ENCODE measurements at regions not wholly inside any gene's neighbourhood (a gene's known extent, or its start where the extent isn't known, plus 50 kb on each side); places are given as distances from the start of the nearest gene placed in this dataset.

- TF ChIP-seq CTCF (IDR thresholded peaks at IDR 0.05; ENCODE audit: low read length) (no peak), EZH2 (optimal IDR thresholded peaks at IDR 0.05; ENCODE audit: low read depth, low read length) (no peak), EZH2phosphoT487 (IDR thresholded peaks at IDR 0.05; ENCODE audit: low read length) (no peak)
Observed at GRCh38 chr15:39054128-39054732, 489.6 kb upstream of the RASGRP1 start.

All from MM.1S (cell line).